WTC11 (cell line): ENCODE measurements at regions not wholly inside any gene's neighbourhood (a gene's known extent, or its start where the extent isn't known, plus 50 kb on each side); places are given as distances from the start of the nearest gene placed in this dataset.

Experiments used
- CTCF ChIP-seq: fragments of 200-600 bp; IDR thresholded peaks from 2 replicates; pipeline ENCODE4 v1.8.0; 2022; ENCODE audit warnings: antibody characterized with exemption
- E2F1 ChIP-seq: sonication (generic); formaldehyde crosslinking; IDR thresholded peaks from 2 replicates; pipeline ENCODE4 v1.8.0; 2022; ENCODE audit warnings: mild to moderate bottlenecking, missing genetic modification reagents
- PREB ChIP-seq: sonication (generic); formaldehyde crosslinking; IDR thresholded peaks from 2 replicates; pipeline ENCODE4 v1.8.1; 2022; ENCODE audit warnings: mild to moderate bottlenecking, missing genetic modification reagents, moderate library complexity, borderline replicate concordance
- ZBTB43 ChIP-seq: sonication (generic); formaldehyde crosslinking; IDR thresholded peaks from 2 replicates; pipeline ENCODE4 v1.8.1; 2023; ENCODE audit warnings: mild to moderate bottlenecking, missing genetic modification reagents
- ZMAT4 ChIP-seq: fragments of 250-450 bp; sonication (Bioruptor Pico); IDR thresholded peaks from 2 replicates; pipeline ENCODE4 v1.9.0; 2021; ENCODE audit warnings: mild to moderate bottlenecking

GRCh38 chr6:166769648-166770047, 142.6 kb upstream of the RPS6KA2 start:
- no peak for TF ChIP-seq CTCF
- no peak for TF ChIP-seq ZMAT4 (CRISPR knock-in tag)
- TF ChIP-seq PREB, result no peak
- no peak for TF ChIP-seq ZBTB43
- no peak for TF ChIP-seq E2F1 (CRISPR knock-in tag)
